ENCODE measurements at regions not wholly inside any gene's neighbourhood (a gene's known extent, or its start where the extent isn't known, plus 50 kb on each side); places are given as distances from the start of the nearest gene placed in this dataset.
"Not testable (repeated sequence)": the region's sequence is repeated elsewhere in the genome, so short reads cannot be mapped to it uniquely, and the experiment has no call there.

DNA sequence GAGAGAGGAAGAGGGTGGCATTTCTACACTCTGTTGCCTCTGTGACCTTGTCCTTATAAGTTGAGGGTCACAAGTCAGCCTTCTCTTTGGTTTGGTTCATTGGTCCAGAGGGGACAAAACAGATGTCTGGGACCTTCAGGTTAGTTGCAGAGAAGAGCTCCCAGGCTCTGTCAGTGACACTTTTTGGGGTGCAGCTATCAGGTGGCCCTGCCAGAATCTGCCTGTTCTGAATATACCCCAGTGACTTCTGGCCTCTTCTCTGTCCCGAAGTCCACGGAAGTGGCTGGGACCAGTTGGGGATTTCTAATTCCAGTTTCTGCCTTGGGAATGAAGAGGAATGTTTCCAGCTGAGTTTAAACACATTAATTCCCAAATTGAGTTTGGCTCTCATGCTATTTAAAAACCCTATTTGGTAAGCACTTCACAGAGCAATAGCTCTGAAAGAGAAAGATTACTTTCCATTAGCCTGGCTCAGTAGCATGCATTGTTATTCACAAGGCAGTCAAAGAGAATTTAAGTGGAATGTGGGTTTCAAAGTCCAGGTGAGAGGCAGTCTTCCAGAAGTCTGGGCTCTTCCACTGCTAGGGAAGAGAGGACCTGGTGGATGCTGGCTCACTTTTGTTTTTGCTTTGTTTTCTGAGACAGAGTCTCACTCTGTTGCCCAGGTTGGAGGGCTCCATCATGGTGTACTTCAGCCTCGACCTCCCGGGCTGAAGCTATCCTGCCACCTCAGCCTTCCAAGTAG is 237.8 kb upstream of the GALNT17 start:
- Histone ChIP-seq H3K9me3 (peaks cover 0 to 12% of the 10 kb centered on the region in 2 donors), H3K27me3 (no peaks in the 10 kb centered on the region), H3K4me3 (no peak overlapping the region), H3K36me3 (no peaks in the 10 kb centered on the region), H3K4me1 (no peaks in the 10 kb centered on the region), H3K27ac (no peak overlapping the region)
- no peak for DNase-seq (ENCODE audit: low spot score)
- TF ChIP-seq, protein P1, sequence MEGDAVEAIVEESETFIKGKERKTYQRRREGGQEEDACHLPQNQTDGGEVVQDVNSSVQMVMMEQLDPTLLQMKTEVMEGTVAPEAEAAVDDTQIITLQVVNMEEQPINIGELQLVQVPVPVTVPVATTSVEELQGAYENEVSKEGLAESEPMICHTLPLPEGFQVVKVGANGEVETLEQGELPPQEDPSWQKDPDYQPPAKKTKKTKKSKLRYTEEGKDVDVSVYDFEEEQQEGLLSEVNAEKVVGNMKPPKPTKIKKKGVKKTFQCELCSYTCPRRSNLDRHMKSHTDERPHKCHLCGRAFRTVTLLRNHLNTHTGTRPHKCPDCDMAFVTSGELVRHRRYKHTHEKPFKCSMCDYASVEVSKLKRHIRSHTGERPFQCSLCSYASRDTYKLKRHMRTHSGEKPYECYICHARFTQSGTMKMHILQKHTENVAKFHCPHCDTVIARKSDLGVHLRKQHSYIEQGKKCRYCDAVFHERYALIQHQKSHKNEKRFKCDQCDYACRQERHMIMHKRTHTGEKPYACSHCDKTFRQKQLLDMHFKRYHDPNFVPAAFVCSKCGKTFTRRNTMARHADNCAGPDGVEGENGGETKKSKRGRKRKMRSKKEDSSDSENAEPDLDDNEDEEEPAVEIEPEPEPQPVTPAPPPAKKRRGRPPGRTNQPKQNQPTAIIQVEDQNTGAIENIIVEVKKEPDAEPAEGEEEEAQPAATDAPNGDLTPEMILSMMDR (IDR thresholded peaks at IDR 0.05), result no peak

DNA sequence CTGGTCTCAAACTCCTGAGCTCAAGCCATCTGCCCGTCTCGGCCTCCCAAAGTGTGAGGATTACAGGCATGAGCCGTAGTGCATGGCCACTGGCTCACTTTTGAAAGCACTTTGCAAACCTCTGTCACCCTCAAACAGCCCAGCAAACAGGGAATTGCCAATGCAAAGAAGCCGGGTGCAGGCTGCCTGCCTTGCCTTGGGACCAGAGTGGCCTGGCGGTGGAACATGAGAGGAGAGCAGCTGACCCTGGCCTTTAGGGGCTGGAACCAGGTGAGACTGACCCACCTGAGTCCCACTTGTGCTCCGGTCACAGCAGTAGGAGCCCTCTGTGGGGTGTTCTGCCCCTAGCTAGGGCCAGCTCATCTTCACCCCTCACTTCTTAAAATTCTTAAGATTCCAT is 237.1 kb upstream of the GALNT17 start:
- TF ChIP-seq, protein P1 (IDR thresholded peaks at IDR 0.05), result no peak
- Histone ChIP-seq H3K4me1 (no peaks in the 10 kb centered on the region), H3K27ac (no peak overlapping the region), H3K9me3 (peaks cover 0 to 12% of the 10 kb centered on the region in 2 donors), H3K36me3 (no peaks in the 10 kb centered on the region), H3K27me3 (no peaks in the 10 kb centered on the region), H3K4me3 (no peak overlapping the region)
- DNase-seq (ENCODE audit: low spot score), result no peak

DNA sequence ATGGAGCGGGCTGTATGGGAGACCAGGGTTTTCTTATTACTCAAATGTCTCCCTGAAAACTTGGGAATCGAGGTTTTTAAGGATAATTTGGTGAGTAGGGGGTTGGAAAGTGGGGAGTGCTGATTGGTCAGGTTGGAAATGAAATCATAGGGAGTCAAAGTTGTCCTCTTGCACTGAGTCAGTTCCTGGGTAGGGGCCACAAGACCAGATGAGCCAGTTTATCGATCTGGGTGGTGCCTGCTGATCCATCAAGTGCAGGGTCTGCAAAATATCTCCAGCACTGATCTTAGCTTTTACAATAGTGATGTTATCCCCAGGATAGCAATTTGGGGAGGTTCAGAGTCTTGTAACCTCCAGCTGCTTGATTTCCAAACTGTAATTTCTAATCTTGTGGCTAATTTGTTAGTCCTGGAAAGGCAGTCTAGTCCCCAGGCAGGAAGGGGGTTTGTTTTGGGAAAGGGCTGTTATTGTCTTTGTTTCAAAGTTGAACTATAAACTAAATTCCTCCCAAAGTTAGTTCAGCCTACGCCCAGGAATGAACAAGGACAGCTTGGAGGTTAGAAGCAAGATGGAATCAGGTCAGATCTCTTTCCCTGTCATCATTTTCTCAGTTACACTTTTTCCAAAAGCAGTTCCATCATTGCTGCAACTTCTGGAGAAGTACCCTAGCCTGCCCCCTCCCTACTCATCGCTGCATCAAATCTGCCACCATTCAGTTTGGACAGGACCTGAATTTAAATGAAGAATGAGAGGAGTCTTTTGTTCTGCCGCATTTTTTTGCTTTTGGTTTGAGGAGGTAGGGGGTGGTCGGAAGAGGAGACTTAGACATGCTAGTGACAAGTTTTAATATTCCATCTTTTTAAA is 236.4 kb upstream of the GALNT17 start:
- not testable (repeated sequence) for DNase-seq (ENCODE audit: low spot score); H3K4me3 ChIP-seq; H3K9me3 ChIP-seq; H3K4me1 ChIP-seq; H3K27ac ChIP-seq; H3K36me3 ChIP-seq; H3K27me3 ChIP-seq

DNA sequence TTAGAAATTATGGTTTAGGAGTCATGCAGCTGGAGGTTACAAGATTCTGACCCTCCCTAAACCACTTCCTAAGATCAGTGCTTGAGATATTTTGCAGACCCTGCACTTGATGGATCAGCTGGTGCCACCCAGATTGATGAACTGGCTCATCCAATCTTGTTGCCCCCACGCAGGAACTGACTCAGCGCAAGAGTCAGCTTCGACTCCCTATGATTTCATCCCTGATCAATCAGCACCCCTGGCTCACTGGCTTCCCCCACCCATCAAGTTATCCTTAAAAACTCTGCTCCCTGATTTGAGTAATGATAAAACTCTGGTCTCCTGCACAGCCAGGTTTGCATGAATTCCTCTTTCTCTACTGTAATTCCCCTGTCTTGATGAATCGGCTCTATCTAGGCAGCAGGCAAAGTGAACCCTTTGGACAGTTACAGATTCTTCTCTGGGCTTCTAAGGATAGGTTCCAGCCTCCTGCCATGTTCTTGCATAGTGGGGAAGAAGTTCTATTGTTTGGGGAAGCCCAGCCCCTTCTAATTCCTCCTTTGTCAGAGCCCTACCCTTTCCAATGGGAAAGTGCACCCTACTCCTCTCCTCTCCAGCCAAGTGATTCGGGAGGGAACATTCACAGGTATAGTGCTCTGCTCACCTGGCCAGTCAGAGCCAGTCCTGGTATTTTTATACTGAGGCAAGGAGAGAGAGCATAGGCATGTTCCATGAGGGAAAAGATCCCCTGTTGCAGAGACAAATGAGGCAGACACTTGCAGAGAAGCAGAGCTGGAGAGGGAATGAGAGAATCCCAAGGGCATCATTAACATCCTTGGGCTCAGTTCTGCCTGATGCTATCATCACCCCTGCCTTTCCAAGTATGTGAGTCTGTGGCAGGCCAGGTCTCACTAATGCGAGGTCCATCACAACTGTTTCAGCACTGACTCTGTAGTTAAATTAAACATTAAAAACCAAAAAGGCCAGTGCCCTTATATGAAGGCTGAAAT is 224.4 kb upstream of the GALNT17 start:
- TF ChIP-seq, protein P1 (IDR thresholded peaks at IDR 0.05), result no peak
- H3K4me1 ChIP-seq, result no peaks in the 10 kb centered on the region
- no peak overlapping the region for H3K27ac ChIP-seq
- DNase-seq (ENCODE audit: low spot score), result no peak
- H3K36me3 ChIP-seq, result no peaks in the 10 kb centered on the region
- H3K9me3 ChIP-seq, result peaks cover 0 to 6% of the 10 kb centered on the region in 2 donors
- no peaks in the 10 kb centered on the region for H3K27me3 ChIP-seq
- no peak overlapping the region for H3K4me3 ChIP-seq

DNA sequence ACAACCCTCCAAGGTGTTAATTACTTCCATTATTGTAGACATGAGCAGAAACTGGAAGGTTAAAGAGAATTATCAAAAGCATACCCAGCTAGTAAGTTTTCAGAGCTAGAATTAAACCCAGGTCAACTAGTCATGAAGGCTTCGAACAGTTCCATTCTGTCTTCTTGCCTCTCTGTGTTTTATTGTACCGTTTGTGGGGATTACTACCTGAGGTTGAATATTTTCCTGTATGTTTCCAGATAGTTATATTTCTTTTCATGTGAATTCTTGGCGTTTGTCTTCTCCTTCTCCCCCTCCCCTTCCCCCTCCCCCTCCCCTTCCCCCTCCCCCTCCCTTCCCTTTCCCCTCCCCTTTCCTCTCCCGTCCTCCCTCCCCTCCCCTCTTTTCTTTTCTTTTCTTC is 218.0 kb upstream of the GALNT17 start:
- H3K4me1 ChIP-seq, result no peaks in the 10 kb centered on the region
- H3K27ac ChIP-seq, result no peak overlapping the region
- H3K27me3 ChIP-seq, result no peaks in the 10 kb centered on the region
- no peaks in the 10 kb centered on the region for H3K9me3 ChIP-seq
- no peak for DNase-seq (ENCODE audit: low spot score)
- TF ChIP-seq, protein P1 (IDR thresholded peaks at IDR 0.05), result no peak
- no peak overlapping the region for H3K4me3 ChIP-seq
- H3K36me3 ChIP-seq, result no peaks in the 10 kb centered on the region

Measured in right atrium auricular region (tissue), 2 donors.